Activated CD4-positive, alpha-beta T cell treated with anti-CD3 and anti-CD28 coated beads for 36 hours (primary cell): ENCODE measurements at regions not wholly inside any gene's neighbourhood (a gene's known extent, or its start where the extent isn't known, plus 50 kb on each side); places are given as distances from the start of the nearest gene placed in this dataset.

Source experiments
- ATAC-seq: fragments of 200-7000 bp; cut with Tn5 transposase; one replicate; pipeline ENCODE4 v1.10.0; 2021; ENCODE audit warnings: mild to moderate bottlenecking, moderate library complexity
- CTCF ChIA-PET: fragments of 350-600 bp; sonication (Branson Sonifier 250); formaldehyde crosslinking; loops from one replicate; lab custom pipeline; 2021; ENCODE audit warnings: antibody characterized with exemption; lab: Charles Lee
- POLR2A ChIA-PET: fragments of 350-600 bp; sonication (Branson Sonifier 250); formaldehyde crosslinking; loops from one replicate; lab custom pipeline; 2021; ENCODE audit warnings: antibody characterized with exemption, inconsistent platforms; lab: Charles Lee
- DNase-seq: peaks from one replicate; pipeline ENCODE4 v3.0.0-alpha.2; 2020
- H3K27ac Mint-ChIP-seq: one replicate; pipeline ENCODE4 v1.8.0; 2021; ENCODE audit warnings: mixed read lengths
- H3K27me3 Mint-ChIP-seq: one replicate; pipeline ENCODE4 v1.8.0; 2021; ENCODE audit warnings: mixed read lengths
- H3K36me3 Mint-ChIP-seq: one replicate; pipeline ENCODE4 v1.8.0; 2021; ENCODE audit warnings: low read depth, mixed read lengths
- H3K4me1 Mint-ChIP-seq: one replicate; pipeline ENCODE4 v1.8.0; 2021; ENCODE audit warnings: mixed read lengths
- H3K4me3 Mint-ChIP-seq: one replicate; pipeline ENCODE4 v1.8.0; 2021; ENCODE audit warnings: mild to moderate bottlenecking, moderate library complexity, mixed read lengths
- H3K9me3 Mint-ChIP-seq: one replicate; pipeline ENCODE4 v1.8.0; 2021; ENCODE audit warnings: low read depth, mixed read lengths
- intact Hi-C, 2 experiments: fragments of 100-400 bp; cut with DNase I in 1 of 2; cut with micrococcal nuclease in 1 of 2; formaldehyde crosslinking; loops; one replicate each; pipeline versions ENCODE4 v1.14.2 to v1.15.1; 2022 to 2024; cut with DNase I, micrococcal nuclease

DNA sequence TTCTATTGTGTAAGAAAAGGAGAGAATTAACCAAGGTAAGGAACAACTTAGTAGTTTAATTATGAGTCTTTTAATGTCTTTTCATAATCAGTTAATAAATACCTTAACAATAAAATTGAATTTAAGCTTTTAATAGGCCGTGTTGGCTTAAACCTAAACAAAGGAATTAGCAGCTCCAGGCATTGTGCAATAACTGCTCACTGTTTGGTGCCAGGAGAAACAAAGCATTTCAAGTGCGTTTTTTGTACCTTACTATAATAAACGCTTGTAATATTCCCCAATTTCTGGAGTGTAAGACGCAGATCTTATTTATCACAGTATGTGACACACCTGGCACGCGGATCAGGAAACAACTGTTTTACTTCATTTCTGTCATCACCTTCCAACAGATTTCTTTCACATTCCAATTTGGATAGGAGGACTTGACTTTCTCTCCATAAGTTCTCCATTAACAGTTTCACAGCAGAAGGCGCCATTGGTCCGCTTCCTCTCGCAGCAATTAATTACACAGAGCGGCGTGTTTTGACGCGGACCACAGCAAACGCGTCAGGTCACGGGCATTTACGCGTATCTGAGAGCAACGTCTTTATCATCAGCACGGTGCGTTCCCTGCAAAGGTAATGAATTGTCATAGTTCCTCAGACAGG is 335.8 kb upstream of the NT5E start:
- ChIA-PET POLR2A (no interaction called here), CTCF (interaction anchor here (1.6 kb wide), 1 partner anchor 11 kb away, joined by 3 read pairs; no protein-coding TSS in a partner anchor)
- H3K36me3 Mint-ChIP-seq, result no peaks in the 10 kb centered on the region
- no peak for ATAC-seq
- H3K4me3 Mint-ChIP-seq, result no peak overlapping the region
- H3K27me3 Mint-ChIP-seq, result no peaks in the 10 kb centered on the region
- no peak for DNase-seq
- no peak overlapping the region for H3K27ac Mint-ChIP-seq
- intact Hi-C loops, result no loop called here
- H3K4me1 Mint-ChIP-seq, result no peaks in the 10 kb centered on the region
- H3K9me3 Mint-ChIP-seq, result no peaks in the 10 kb centered on the region

DNA sequence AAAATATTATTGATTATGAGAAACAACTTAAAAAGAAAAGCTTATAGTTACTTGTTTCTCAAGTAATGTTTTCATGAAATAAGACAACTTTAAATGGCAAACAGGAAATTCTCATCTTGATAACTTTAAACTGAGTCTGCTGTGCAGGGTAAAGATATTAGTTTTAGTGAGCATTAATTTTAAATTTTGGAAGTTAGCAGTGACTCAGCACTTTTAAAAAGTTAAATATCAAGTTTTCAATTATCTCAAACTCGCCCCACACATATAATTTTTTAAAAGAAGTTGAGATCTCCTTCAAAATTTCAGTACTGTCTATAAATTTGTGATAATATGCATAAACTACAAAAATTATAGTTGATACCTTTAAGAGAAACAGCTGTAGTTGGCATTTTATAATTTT is 337.3 kb upstream of the NT5E start:
- H3K27ac Mint-ChIP-seq, result no peak overlapping the region
- peaks cover 2% of the 10 kb centered on the region for H3K9me3 Mint-ChIP-seq
- DNase-seq (no peak), ATAC-seq (no peak)
- ChIA-PET CTCF (no interaction called here), POLR2A (no interaction called here)
- no peak overlapping the region for H3K4me3 Mint-ChIP-seq
- H3K4me1 Mint-ChIP-seq, result no peaks in the 10 kb centered on the region
- H3K27me3 Mint-ChIP-seq, result no peaks in the 10 kb centered on the region
- intact Hi-C loops, result no loop called here
- no peaks in the 10 kb centered on the region for H3K36me3 Mint-ChIP-seq

DNA sequence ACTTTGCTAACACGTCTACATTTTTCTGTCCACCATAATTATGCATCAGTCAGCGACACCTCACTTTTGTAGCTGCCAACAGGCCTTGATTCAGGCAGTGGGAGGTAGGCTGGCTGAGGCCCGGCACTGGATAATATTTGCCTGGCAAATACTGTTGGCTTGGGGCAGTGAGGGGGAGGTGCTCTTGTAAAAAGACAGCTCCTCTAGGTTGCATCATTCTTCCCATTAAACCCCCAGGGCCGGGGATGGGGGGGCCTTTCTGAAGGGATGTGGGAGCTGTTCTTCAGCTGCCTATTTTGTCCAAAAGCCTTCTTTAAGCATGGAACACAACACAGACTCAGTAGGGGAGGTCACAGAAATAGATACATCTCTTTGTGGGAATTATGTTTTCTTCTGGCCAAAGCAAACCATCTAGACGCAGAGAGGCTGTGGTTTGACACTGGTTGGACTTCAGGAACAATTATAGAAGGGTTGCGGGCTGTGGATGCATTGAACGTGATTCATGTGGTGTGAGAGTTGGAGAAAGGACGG is 338.3 kb upstream of the NT5E start:
- no peaks in the 10 kb centered on the region for H3K36me3 Mint-ChIP-seq
- peaks cover 2% of the 10 kb centered on the region for H3K9me3 Mint-ChIP-seq
- H3K4me3 Mint-ChIP-seq, result no peak overlapping the region
- DNase-seq (no peak), ATAC-seq (no peak)
- CTCF ChIA-PET, result no interaction called here
- no peak overlapping the region for H3K27ac Mint-ChIP-seq
- POLR2A ChIA-PET, result interaction anchor here (0.6 kb wide), 1 partner anchor 253 kb away, joined by 4 read pairs; no protein-coding TSS in a partner anchor
- no peaks in the 10 kb centered on the region for H3K27me3 Mint-ChIP-seq
- H3K4me1 Mint-ChIP-seq, result no peaks in the 10 kb centered on the region
- intact Hi-C loops, result no loop called here

DNA sequence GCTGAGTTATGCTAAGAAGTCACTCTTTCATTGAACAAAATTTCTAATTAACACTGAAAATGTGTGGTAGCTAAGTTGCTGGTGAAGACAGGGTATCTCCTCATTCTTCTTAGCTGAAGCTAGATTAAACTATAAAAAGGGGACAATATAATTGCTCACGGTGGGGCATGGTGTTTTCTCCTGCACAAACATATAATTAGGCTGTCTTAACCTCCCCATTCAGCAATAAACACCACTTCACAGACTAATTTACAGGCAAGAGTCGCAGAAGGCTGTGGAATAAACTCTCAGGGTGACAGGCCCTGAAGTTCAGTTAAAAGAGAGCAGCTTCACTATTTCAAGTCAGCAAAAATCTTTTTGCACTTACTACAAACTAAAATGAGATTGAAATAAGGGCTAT is 338.9 kb upstream of the NT5E start:
- no peaks in the 10 kb centered on the region for H3K4me1 Mint-ChIP-seq
- H3K27ac Mint-ChIP-seq, result no peak overlapping the region
- H3K27me3 Mint-ChIP-seq, result no peaks in the 10 kb centered on the region
- POLR2A ChIA-PET, result interaction anchor here (0.6 kb wide), 1 partner anchor 252 kb away, joined by 4 read pairs; no protein-coding TSS in a partner anchor
- intact Hi-C loops, result no loop called here
- no peak overlapping the region for H3K4me3 Mint-ChIP-seq
- no peaks in the 10 kb centered on the region for H3K36me3 Mint-ChIP-seq
- peaks cover 2% of the 10 kb centered on the region for H3K9me3 Mint-ChIP-seq
- DNase-seq, result no peak
- CTCF ChIA-PET, result no interaction called here
- ATAC-seq, result no peak

DNA sequence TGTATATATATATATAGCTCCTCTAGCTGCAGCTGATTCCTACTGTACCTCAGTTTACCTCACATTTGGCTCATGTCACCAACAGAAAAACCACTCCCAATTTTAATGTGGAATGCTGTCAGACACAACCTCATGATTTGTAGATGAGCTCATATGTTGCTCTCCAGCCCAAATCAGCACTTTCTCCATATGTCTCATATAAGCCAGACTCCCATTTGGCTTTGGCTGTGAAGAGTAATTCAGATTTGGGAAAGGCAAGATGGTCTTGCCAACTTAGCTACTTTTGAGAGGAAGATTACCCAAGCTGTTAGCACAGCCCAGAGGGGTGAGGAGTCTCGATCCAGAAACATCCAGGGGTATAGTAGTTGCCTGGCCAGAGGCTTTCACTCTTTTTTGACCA is 342.2 kb upstream of the NT5E start:
- no peak overlapping the region for H3K27ac Mint-ChIP-seq
- intact Hi-C loops, result no loop called here
- ChIA-PET POLR2A (no interaction called here), CTCF (no interaction called here)
- no peak overlapping the region for H3K4me3 Mint-ChIP-seq
- H3K4me1 Mint-ChIP-seq, result no peaks in the 10 kb centered on the region
- peaks cover 2% of the 10 kb centered on the region for H3K9me3 Mint-ChIP-seq
- DNase-seq (no peak), ATAC-seq (no peak)
- no peaks in the 10 kb centered on the region for H3K36me3 Mint-ChIP-seq
- H3K27me3 Mint-ChIP-seq, result no peaks in the 10 kb centered on the region

- Mint-ChIP-seq H3K9me3 (peaks cover 18% of the 10 kb centered on the region), H3K4me3 (no peak overlapping the region), H3K27me3 (no peaks in the 10 kb centered on the region), H3K27ac (no peak overlapping the region), H3K36me3 (no peaks in the 10 kb centered on the region), H3K4me1 (no peaks in the 10 kb centered on the region)
- intact Hi-C loops, result no loop called here
- ATAC-seq (no peak), DNase-seq (no peak)
- CTCF ChIA-PET, result interaction anchor here (0.6 kb wide), 1 partner anchor 182 kb away, joined by 3 read pairs; no protein-coding TSS in a partner anchor
- POLR2A ChIA-PET, result no interaction called here
Measured at GRCh38 chr6:85096976-85097375, 332.6 kb upstream of the TBX18 start.

GRCh38 chr6:85092226-85092625 is 327.8 kb upstream of the TBX18 start:
- Mint-ChIP-seq H3K4me1 (no peaks in the 10 kb centered on the region), H3K27ac (no peak overlapping the region), H3K4me3 (no peak overlapping the region), H3K36me3 (no peaks in the 10 kb centered on the region), H3K27me3 (no peaks in the 10 kb centered on the region), H3K9me3 (peaks cover 12% of the 10 kb centered on the region)
- intact Hi-C loops, result no loop called here
- no peak for ATAC-seq
- CTCF ChIA-PET, result no interaction called here
- POLR2A ChIA-PET, result no interaction called here
- no peak for DNase-seq

- H3K4me3 Mint-ChIP-seq, result no peak overlapping the region
- intact Hi-C loops, result no loop called here
- H3K9me3 Mint-ChIP-seq, result peaks cover 3% of the 10 kb centered on the region
- no peak for ATAC-seq
- no peaks in the 10 kb centered on the region for H3K4me1 Mint-ChIP-seq
- H3K27me3 Mint-ChIP-seq, result no peaks in the 10 kb centered on the region
- H3K27ac Mint-ChIP-seq, result no peak overlapping the region
- CTCF ChIA-PET, result no interaction called here
- no peaks in the 10 kb centered on the region for H3K36me3 Mint-ChIP-seq
- no peak for DNase-seq
- POLR2A ChIA-PET, result no interaction called here
Measured at GRCh38 chr6:85089255-85089654, 324.9 kb upstream of the TBX18 start.

DNA sequence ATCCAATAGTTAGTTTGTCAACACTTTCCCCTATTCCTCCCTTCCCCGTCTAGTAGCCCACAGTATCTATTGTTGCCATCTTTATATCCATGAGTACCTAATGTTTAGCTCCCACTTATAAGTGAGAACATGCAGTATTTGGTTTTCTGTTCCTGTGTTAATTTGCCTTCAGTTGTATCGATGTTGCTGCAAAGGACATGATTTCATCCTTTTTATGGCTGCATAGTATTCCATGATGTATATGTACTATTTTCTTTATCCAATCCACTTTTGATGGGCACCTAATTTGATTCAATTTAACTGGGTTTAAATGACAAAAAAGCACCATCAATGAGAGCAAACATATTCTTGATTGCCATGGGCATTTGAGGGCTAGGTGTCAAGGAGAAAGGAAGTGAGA is 321.5 kb upstream of the TBX18 start:
- intact Hi-C loops, result no loop called here
- H3K27ac Mint-ChIP-seq, result no peak overlapping the region
- ChIA-PET POLR2A (no interaction called here), CTCF (no interaction called here)
- H3K4me3 Mint-ChIP-seq, result no peak overlapping the region
- H3K36me3 Mint-ChIP-seq, result no peaks in the 10 kb centered on the region
- no peak for ATAC-seq
- peaks cover 2% of the 10 kb centered on the region for H3K9me3 Mint-ChIP-seq
- H3K27me3 Mint-ChIP-seq, result no peaks in the 10 kb centered on the region
- no peaks in the 10 kb centered on the region for H3K4me1 Mint-ChIP-seq
- DNase-seq, result no peak

DNA sequence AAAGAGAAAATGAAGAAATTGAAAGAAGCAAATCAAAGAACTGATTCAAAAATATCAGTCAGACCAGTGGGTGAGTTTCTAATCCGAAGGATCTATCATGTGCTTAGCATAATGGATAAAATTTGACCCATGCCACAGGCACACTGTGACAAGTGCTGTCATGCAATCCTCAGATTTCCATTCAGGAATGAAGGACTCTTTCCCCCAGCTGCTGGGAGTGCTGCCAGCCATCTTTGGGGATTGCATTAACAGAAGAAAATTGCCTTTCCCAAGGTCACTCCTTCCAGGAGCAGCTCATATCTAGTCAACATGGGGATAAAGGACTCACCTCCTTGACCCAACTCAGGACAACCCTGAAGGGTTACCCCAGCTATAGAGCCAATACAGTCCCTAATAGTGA is 316.7 kb upstream of the TBX18 start:
- Mint-ChIP-seq H3K9me3 (peaks cover 2% of the 10 kb centered on the region), H3K36me3 (no peaks in the 10 kb centered on the region), H3K4me1 (no peaks in the 10 kb centered on the region), H3K4me3 (no peak overlapping the region), H3K27me3 (peaks cover 2% of the 10 kb centered on the region), H3K27ac (no peak overlapping the region)
- no peak for DNase-seq
- intact Hi-C loops, result no loop called here
- no peak for ATAC-seq
- POLR2A ChIA-PET, result no interaction called here
- CTCF ChIA-PET, result interaction anchor here (0.5 to 0.9 kb wide), 2 partner anchors 217 to 1209 kb away, joined by 3 to 4 read pairs; no protein-coding TSS in a partner anchor

- ATAC-seq, result no peak
- DNase-seq, result no peak
- Mint-ChIP-seq H3K27me3 (peaks cover 2% of the 10 kb centered on the region), H3K27ac (no peak overlapping the region), H3K9me3 (peaks cover 2% of the 10 kb centered on the region), H3K4me1 (no peaks in the 10 kb centered on the region), H3K4me3 (no peak overlapping the region), H3K36me3 (no peaks in the 10 kb centered on the region)
- ChIA-PET POLR2A (no interaction called here), CTCF (no interaction called here)
- intact Hi-C loops, result no loop called here
Measured at GRCh38 chr6:85079761-85080160, 315.4 kb upstream of the TBX18 start.

DNA sequence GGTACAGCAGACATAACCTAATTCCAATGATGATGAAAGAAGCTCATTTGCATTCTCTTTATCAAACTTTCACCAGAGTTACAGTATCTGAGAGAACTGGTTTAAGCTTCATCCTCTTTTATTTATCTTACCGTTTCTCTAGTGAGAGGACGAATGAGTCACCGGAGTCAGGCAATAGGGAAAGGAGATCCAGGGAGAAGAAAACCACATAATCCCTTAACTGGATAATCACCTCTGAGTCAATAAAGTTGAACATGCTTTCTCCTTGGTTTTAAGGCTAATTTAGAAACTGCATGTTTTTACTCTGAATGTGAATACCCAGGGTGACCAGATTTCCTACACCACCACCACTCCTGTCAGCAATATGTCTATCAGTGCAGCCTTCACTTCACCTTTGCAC is 313.7 kb upstream of the TBX18 start:
- Mint-ChIP-seq H3K9me3 (peaks cover 2% of the 10 kb centered on the region), H3K4me1 (no peaks in the 10 kb centered on the region), H3K27me3 (peaks cover 2% of the 10 kb centered on the region), H3K36me3 (no peaks in the 10 kb centered on the region), H3K27ac (no peak overlapping the region), H3K4me3 (no peak overlapping the region)
- no peak for ATAC-seq
- no peak for DNase-seq
- ChIA-PET CTCF (no interaction called here), POLR2A (no interaction called here)
- intact Hi-C loops, result no loop called here
